HepG2 (cell line): ENCODE measurements at regions not wholly inside any gene's neighbourhood (a gene's known extent, or its start where the extent isn't known, plus 50 kb on each side); places are given as distances from the start of the nearest gene placed in this dataset.

Experiments used
- FOXA3 ChIP-seq: IDR thresholded peaks from 2 replicates; pipeline ENCODE4 v1.6.1; 2016; ENCODE audit warnings: missing genetic modification reagents, missing compliant biosample characterization
- MXD4 ChIP-seq: IDR thresholded peaks from 2 replicates; pipeline ENCODE4 v1.6.1; 2016; ENCODE audit warnings: mild to moderate bottlenecking, missing biosample characterization, missing genetic modification reagents
- SMARCE1 ChIP-seq: fragments of 450-650 bp; IDR thresholded peaks from 2 replicates; pipeline ENCODE4 v1.6.1; 2017; ENCODE audit warnings: borderline replicate concordance
- SP1 ChIP-seq, 2 experiments: fragments of 450-650 bp in 1 of 2; sonication (generic) in 1 of 2; formaldehyde crosslinking in 1 of 2; IDR thresholded peaks; 2 replicates each; pipeline versions ENCODE4 v1.4.0 to v1.6.1; 2016 to 2020; ENCODE audit warnings: missing genetic modification reagents in 1 of 2
- ZNF124 ChIP-seq: sonication (generic); formaldehyde crosslinking; IDR thresholded peaks from 2 replicates; pipeline ENCODE4 v1.4.0; 2020; ENCODE audit warnings: missing genetic modification reagents
- ZNF766 ChIP-seq: sonication (generic); formaldehyde crosslinking; IDR thresholded peaks from 2 replicates; pipeline ENCODE4 v1.5.0; 2020; ENCODE audit warnings: missing genetic modification reagents, borderline replicate concordance
- TF ChIP-seq, protein P1 (sequence below): sonication (generic); formaldehyde crosslinking; IDR thresholded peaks from 2 replicates; pipeline ENCODE4 v1.4.0; 2020; ENCODE audit warnings: missing genetic modification reagents
- TF ChIP-seq, protein P2 (sequence below): sonication (generic); formaldehyde crosslinking; conservative IDR thresholded peaks from 2 replicates; pipeline ENCODE4 v1.4.0; 2020; ENCODE audit warnings: missing genetic modification reagents
- TF ChIP-seq, protein P3 (sequence below): sonication (generic); formaldehyde crosslinking; IDR thresholded peaks from 2 replicates; pipeline ENCODE4 v1.4.0; 2020; ENCODE audit warnings: missing genetic modification reagents

DNA sequence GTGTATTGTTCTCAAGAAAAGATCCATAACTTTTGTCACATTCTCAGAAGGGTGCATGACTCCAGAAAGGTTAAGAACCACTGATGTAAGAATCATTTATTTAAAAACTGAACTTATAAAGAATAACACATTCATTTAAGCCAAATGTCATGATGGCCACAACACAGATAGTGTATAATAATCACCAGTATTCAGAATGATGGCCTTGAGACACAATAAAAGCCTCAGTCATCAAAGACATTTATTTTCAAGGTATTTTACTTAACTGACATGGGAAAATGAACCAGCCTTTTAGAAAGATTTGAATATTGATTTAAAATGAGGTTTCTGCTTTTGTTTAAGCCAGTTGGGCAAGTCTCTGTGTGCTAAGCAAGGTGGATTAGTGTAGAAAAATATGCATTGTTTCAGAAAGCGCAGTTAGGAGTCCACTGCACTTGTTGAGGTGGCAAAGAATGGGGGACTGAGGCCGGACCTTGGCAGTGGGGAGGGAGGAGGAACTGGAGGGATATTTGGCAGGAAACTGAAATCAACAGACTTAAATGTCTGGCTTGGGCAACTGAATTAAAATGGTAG, 371.9 kb upstream of the ESRRG start:
- TF ChIP-seq, protein P1, sequence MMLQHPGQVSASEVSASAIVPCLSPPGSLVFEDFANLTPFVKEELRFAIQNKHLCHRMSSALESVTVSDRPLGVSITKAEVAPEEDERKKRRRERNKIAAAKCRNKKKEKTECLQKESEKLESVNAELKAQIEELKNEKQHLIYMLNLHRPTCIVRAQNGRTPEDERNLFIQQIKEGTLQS (CRISPR knock-in tag) = no peak
- TF ChIP-seq, protein P2, sequence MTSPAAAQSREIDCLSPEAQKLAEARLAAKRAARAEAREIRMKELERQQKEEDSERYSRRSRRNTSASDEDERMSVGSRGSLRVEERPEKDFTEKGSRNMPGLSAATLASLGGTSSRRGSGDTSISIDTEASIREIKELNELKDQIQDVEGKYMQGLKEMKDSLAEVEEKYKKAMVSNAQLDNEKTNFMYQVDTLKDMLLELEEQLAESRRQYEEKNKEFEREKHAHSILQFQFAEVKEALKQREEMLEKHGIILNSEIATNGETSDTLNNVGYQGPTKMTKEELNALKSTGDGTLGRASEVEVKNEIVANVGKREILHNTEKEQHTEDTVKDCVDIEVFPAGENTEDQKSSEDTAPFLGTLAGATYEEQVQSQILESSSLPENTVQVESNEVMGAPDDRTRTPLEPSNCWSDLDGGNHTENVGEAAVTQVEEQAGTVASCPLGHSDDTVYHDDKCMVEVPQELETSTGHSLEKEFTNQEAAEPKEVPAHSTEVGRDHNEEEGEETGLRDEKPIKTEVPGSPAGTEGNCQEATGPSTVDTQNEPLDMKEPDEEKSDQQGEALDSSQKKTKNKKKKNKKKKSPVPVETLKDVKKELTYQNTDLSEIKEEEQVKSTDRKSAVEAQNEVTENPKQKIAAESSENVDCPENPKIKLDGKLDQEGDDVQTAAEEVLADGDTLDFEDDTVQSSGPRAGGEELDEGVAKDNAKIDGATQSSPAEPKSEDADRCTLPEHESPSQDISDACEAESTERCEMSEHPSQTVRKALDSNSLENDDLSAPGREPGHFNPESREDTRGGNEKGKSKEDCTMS (CRISPR knock-in tag) = no peak
- TF ChIP-seq MXD4 (CRISPR knock-in tag) (no peak), SMARCE1 (no peak), SP1 (IDR thresholded peaks at IDR 0.05) (no peak), SP1 (CRISPR knock-in tag; IDR thresholded peaks at IDR 0.05) (no peak), FOXA3 (CRISPR knock-in tag) (no peak), ZNF124 (no peak), ZNF766 (CRISPR knock-in tag) (no peak)
- TF ChIP-seq, protein P3, sequence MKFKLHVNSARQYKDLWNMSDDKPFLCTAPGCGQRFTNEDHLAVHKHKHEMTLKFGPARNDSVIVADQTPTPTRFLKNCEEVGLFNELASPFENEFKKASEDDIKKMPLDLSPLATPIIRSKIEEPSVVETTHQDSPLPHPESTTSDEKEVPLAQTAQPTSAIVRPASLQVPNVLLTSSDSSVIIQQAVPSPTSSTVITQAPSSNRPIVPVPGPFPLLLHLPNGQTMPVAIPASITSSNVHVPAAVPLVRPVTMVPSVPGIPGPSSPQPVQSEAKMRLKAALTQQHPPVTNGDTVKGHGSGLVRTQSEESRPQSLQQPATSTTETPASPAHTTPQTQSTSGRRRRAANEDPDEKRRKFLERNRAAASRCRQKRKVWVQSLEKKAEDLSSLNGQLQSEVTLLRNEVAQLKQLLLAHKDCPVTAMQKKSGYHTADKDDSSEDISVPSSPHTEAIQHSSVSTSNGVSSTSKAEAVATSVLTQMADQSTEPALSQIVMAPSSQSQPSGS (CRISPR knock-in tag) = no peak
